Suppressor macrophage (primary cell): ENCODE measurements at regions not wholly inside any gene's neighbourhood (a gene's known extent, or its start where the extent isn't known, plus 50 kb on each side); places are given as distances from the start of the nearest gene placed in this dataset.

Source experiments
- DNase-seq, 4 experiments: peaks; one replicate each; pipeline ENCODE4 v3.0.0-alpha.2; 2020 to 2022

DNA sequence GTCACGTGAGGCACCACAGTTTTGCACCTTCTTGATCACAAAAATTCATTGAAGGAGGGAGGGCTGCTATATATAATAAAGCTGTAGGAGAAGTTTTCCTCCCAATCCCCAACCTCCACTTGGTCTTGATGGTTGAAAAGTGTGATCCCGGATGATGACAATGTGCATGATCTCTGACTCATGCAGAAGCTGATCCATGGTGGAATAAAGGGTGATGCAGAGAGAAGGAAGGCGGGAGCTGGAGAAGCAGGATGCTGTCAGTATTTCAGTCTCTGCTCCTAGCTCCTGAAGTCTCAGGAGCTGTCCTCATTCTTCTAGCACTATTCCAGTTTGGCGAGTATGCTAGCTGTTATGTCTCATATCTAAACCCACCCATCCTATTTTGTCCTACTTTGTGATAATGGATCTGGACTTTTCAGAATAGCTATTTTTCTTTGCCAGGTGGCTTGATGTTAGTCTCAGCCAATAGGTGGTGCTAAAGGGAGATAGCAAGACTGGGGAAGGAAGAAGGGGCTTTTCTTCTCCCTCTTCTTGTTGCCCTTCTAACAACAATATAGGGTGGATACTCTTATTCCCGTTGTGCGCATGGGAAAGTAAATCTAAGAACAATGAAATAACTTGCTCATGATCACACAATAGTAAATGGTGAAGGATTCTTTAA is 65.6 kb upstream of the HTR2A start:
- peak; percentile 39 to 60 (median 54) for DNase-seq

DNA sequence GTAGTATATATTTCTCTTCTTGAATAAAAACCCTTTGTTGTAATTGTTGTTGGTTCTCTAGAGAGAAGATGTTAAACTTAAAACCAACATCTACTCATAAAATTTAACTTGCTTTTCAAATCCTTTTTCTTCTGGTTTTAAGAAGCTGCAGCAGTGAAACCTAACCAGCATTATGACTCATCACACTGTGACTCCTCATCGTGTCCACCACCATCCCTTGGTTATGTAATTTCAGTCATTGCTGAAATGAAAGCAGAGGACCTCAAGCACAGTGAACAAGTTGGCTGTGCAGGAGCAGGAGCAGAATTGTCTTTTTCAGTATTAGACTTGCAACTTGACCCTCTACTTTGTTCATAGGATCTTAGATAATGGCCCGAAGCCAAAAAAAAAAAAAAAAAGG is 64.9 kb upstream of the HTR2A start:
- peak; percentile 74 to 93 (median 84) for DNase-seq

DNA sequence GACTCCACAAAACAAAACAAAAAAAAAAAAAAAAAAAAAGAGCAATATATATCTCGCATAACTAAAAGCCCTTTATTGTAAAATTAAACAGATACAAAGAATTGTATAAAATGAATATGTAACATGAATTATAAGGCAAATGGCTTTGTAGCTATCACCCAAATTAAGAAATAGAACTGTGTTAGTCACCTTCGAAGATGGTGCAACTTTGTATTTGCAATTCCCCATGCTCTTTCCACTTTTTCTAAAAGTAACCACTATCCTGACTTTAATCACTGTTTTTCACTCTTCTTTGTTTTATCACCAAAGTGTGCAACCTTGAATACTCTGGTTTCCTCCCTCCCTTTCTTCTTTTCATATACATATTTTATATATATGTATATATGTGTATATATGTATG is 57.1 kb upstream of the HTR2A start:
- DNase-seq, result peak; percentile 8 to 66 (median 48)

DNA sequence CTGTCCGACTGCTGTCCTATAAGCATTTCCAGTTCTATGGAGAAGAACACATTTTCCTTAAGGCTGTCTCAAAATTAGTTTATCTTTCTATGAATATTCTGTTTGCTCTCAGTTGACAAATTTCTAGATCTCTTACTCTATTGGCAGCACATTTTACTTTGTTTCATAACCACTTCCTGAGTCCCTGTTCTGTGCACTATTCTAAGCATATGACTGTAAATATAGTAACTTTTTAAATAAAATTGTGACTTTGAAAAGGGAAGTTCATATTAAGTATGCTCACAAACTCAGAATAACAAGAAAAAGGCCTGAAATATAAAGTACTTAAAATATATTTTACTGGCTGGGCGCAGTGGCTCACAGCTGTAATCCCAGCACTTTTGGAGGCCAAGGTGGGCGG is 56.5 kb upstream of the HTR2A start:
- peak; percentile 18 to 79 (median 44) for DNase-seq

DNA sequence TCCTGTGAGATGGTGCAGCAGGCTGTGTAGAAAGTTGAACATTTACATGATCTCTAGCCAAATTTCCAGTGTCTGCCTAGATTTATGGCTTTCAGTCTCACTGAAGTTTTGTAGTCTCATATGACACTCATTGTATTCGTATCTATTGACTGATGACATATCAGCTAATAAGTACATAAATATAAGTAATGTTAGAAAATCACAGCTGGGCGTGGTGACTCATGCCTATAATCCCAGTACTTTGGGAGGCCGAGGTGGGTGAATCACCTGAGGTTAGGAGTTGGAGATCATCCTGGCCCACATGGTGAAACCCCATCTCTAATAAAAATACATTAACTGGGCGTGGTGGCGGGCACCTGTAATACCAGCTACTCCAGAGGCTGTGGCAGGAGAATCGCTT is 54.7 kb upstream of the HTR2A start:
- DNase-seq, result no peak

DNA sequence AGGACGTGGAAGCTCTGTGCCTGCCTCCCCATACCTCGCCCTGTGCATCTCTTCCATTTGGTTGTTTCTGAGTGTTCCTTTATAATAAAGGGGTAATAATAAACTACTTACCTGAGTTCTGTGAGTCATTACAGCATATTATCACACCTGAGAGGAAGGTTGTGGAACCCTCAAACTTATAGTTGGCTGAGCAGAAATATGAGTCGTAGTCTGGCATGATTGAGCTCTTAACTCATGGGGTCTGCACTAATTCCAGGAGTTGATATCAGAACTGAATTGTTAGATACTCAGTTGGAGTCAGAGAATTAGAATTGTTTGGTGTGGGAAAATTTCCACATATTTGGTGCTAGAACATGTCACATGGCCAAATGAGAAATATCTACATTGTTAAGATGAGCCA is 52.4 kb upstream of the HTR2A start:
- no peak for DNase-seq

DNA sequence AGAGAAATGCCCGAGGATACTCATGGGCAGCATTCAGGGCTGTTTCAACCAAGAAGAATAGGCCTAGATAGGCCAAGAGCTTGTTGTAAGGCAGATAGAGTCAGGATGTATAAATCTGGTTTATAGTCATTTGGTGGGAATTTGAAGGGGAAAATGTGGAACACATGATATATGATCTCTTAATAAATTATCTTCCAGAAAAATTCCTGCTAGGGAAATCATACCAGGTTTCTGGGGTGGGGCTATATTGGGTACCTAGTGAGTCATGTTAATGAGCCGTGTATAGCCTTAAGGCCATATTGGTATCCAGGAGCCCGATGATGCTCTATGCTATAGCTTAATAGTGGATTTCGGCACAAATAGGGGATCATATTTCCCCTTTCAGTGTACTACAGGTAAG is 51.5 kb upstream of the HTR2A start:
- no peak for DNase-seq

DNA sequence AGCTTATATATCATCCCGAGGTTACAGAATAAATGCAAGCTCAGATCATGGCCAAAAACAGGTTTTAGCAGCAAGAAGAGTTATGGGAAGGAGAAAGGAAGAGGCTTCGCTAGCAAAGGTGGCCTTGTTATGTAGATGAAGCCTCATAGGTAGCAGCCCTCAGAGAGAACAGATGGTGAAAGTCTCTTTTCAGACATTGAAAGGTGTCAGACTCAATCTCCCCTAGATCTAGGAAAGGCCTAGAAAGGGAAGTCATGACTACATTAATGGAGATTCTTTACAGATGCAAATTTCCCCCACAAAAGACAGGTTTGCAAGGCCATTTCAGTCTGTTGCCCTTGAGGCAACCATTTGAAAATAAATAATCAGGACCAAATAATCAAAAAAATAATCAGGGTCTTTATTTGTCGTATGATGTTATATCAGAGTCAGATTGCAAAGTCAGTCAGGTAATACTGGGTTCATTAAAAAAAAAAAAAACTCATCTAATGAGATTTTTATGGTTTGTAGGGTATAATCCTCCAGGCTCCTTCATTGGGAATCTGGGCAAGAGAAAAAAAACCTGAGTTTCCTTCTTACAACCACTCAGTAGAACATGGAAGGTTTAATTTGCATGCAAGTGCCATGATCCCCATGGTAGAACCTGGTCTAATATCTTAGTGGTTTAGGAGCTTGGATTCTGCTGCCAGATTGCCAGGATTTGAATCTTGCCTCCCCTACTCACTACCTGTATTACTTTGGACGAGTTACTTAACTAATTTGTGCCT is 50.8 kb upstream of the HTR2A start:
- no peak for DNase-seq
